HepG2 (cell line): ENCODE measurements at regions not wholly inside any gene's neighbourhood (a gene's known extent, or its start where the extent isn't known, plus 50 kb on each side); places are given as distances from the start of the nearest gene placed in this dataset.

Source experiments
- ATF4 ChIP-seq, 2 experiments: fragments of 450-650 bp in 1 of 2; sonication (generic) in 1 of 2; formaldehyde crosslinking; IDR thresholded peaks; 2 replicates each; pipeline versions ENCODE4 v1.5.0 to v1.8.0; 2020 to 2022; ENCODE audit warnings: mild to moderate bottlenecking in 1 of 2, missing genetic modification reagents in 1 of 2
- CREM ChIP-seq, 2 experiments: sonication (generic) in 1 of 2; formaldehyde crosslinking in 1 of 2; IDR thresholded peaks; 2 replicates each; pipeline versions ENCODE4 v1.4.0 to v1.6.1; 2016 to 2020; ENCODE audit warnings: antibody characterized with exemption in 1 of 2, mild to moderate bottlenecking in 1 of 2, missing genetic modification reagents in 1 of 2
- GATAD1 ChIP-seq: IDR thresholded peaks from 2 replicates; pipeline ENCODE4 v1.6.1; 2016; ENCODE audit warnings: missing genetic modification reagents, missing compliant biosample characterization
- HNF1B ChIP-seq: sonication (generic); formaldehyde crosslinking; IDR thresholded peaks from 2 replicates; pipeline ENCODE4 v1.5.1; 2020; ENCODE audit warnings: mild to moderate bottlenecking, moderate library complexity, missing genetic modification reagents
- KAT7 ChIP-seq: IDR thresholded peaks from 2 replicates; pipeline ENCODE4 v1.6.1; 2018; ENCODE audit warnings: borderline replicate concordance, missing compliant biosample characterization
- NR1H2 ChIP-seq: sonication (generic); formaldehyde crosslinking; IDR thresholded peaks from 2 replicates; pipeline ENCODE4 v1.8.1; 2022; ENCODE audit warnings: low read depth, missing genetic modification reagents, borderline replicate concordance
- ONECUT2 ChIP-seq: sonication (generic); formaldehyde crosslinking; IDR thresholded peaks from 2 replicates; pipeline ENCODE4 v1.4.0; 2020; ENCODE audit warnings: missing genetic modification reagents
- PAX8 ChIP-seq: sonication (generic); formaldehyde crosslinking; IDR thresholded peaks from 2 replicates; pipeline ENCODE4 v1.8.0; 2022; ENCODE audit warnings: mild to moderate bottlenecking, missing genetic modification reagents, borderline replicate concordance
- PLSCR1 ChIP-seq: sonication (generic); formaldehyde crosslinking; IDR thresholded peaks from 2 replicates; pipeline ENCODE4 v1.5.0; 2020; ENCODE audit warnings: missing genetic modification reagents, mild to moderate bottlenecking, borderline replicate concordance
- SMARCC2 ChIP-seq: fragments of 450-650 bp; IDR thresholded peaks from 2 replicates; pipeline ENCODE4 v1.6.1; 2017; ENCODE audit warnings: antibody characterized with exemption, mild to moderate bottlenecking
- THYN1 ChIP-seq: sonication (generic); formaldehyde crosslinking; IDR thresholded peaks from 2 replicates; pipeline ENCODE4 v1.8.1; 2023; ENCODE audit warnings: low read depth, mild to moderate bottlenecking, moderate library complexity, missing genetic modification reagents, borderline replicate concordance
- TIGD3 ChIP-seq: sonication (generic); formaldehyde crosslinking; IDR thresholded peaks from 2 replicates; pipeline ENCODE4 v1.5.1; 2020; ENCODE audit warnings: mild to moderate bottlenecking, missing genetic modification reagents, borderline replicate concordance
- XBP1 ChIP-seq: sonication (generic); formaldehyde crosslinking; IDR thresholded peaks from 2 replicates; pipeline ENCODE4 v1.5.0; 2020; ENCODE audit warnings: missing genetic modification reagents
- ZBTB44 ChIP-seq: sonication (generic); formaldehyde crosslinking; IDR thresholded peaks from 2 replicates; pipeline ENCODE4 v1.4.0; 2020; ENCODE audit warnings: missing genetic modification reagents
- ZNF17 ChIP-seq: sonication (generic); formaldehyde crosslinking; IDR thresholded peaks from 2 replicates; pipeline ENCODE4 v1.5.0; 2020; ENCODE audit warnings: mild to moderate bottlenecking, missing genetic modification reagents
- ZNF570 ChIP-seq: sonication (generic); formaldehyde crosslinking; IDR thresholded peaks from 2 replicates; pipeline ENCODE4 v1.4.0; 2020; ENCODE audit warnings: mild to moderate bottlenecking, missing genetic modification reagents, borderline replicate concordance
- ZNF609 ChIP-seq: sonication (generic); formaldehyde crosslinking; IDR thresholded peaks from 2 replicates; pipeline ENCODE4 v1.4.0; 2020; ENCODE audit warnings: mild to moderate bottlenecking, missing genetic modification reagents, borderline replicate concordance
- ZNF839 ChIP-seq: sonication (generic); formaldehyde crosslinking; IDR thresholded peaks from 2 replicates; pipeline ENCODE4 v1.4.0; 2020; ENCODE audit warnings: missing genetic modification reagents, mild to moderate bottlenecking, borderline replicate concordance

- TF ChIP-seq ZNF839 (CRISPR knock-in tag) (no peak), ZNF570 (CRISPR knock-in tag) (no peak), SMARCC2 (no peak), ZBTB44 (CRISPR knock-in tag) (no peak), HNF1B (peak; percentile 78), GATAD1 (CRISPR knock-in tag) (peak; percentile 41; the same call in 1 of the 2 replicates), KAT7 (no peak), ZNF17 (CRISPR knock-in tag) (no peak), ONECUT2 (CRISPR knock-in tag) (no peak), ATF4 (CRISPR knock-in tag; IDR thresholded peaks at IDR 0.05) (no peak), PLSCR1 (CRISPR knock-in tag) (no peak), NR1H2 (CRISPR knock-in tag) (no peak), CREM (IDR thresholded peaks at IDR 0.05) (peak; percentile 53; the same call in 1 of the 2 replicates), CREM (CRISPR knock-in tag; IDR thresholded peaks at IDR 0.05) (no peak), XBP1 (CRISPR knock-in tag) (no peak), ZNF609 (CRISPR knock-in tag) (peak; percentile 80; the same call in 1 of the 2 replicates), TIGD3 (CRISPR knock-in tag) (no peak), PAX8 (no peak), THYN1 (CRISPR knock-in tag) (no peak)
Observed at GRCh38 chr1:212228591-212229119, 56.6 kb upstream of the PPP2R5A start (continued).
